ENCODE measurements at regions not wholly inside any gene's neighbourhood (a gene's known extent, or its start where the extent isn't known, plus 50 kb on each side); places are given as distances from the start of the nearest gene placed in this dataset.

DNA sequence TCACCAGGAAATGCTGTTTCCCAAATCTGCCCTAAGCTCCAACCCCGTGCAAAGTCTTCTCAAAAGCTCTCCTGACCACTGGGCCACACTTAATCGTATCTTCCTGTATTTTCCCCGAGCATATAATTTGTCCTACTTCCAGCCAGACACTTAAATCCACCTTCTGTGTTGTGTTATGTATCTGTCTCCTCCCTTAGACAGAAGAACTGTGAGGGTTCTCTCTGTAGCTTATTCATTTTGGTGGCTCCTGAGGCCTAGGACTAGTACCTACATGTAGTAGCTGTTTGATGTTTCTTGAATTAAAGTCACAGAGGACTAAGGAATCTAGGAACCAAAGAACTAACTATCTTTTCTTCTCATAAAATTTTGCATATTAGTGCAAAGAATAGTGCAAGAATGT, 292.6 kb downstream of the ALDH8A1 start:
- CTCF ChIA-PET: interaction anchor here (1.4 to 3.0 kb wide), 2 partner anchors 17 to 479 kb away, joined by 5 to 16 read pairs; no protein-coding TSS in a partner anchor
- FAIRE-seq (no peak), DNase-seq (ENCODE audit: low read depth, low spot score) (no peak)
- dilution Hi-C loops (cut with MboI; ENCODE audit: extremely low pct_ligation_motif_present, low sequenced_read_pairs) (no loop called here), intact Hi-C loops (cut with micrococcal nuclease) (loop anchor here (5.0 kb wide), 2 partner anchors 165 to 770 kb away; no protein-coding TSS in a partner anchor)
- no peaks in the 10 kb centered on the region for H3K79me2 ChIP-seq (ENCODE audit: control insufficient read depth, insufficient read depth, low read length)
- no peaks in the 10 kb centered on the region for H3K9me1 ChIP-seq (replicated peaks; ENCODE audit: control insufficient read depth, extremely low read depth, insufficient read depth, low read length)
- POLR2A ChIA-PET: interaction anchor here (0.6 kb wide), 2 partner anchors 30 to 83 kb away, joined by 3 to 4 read pairs; no protein-coding TSS in a partner anchor
- no peak overlapping the region for H3K4me3 ChIP-seq (replicated peaks in 1 of 3; ENCODE audit: insufficient read depth in 1 of 3, low read depth in 1 of 3, low read length in 3 of 3)
- no peak overlapping the region for H3K4me2 ChIP-seq (ENCODE audit: insufficient read depth, low read length)
- no peaks in the 10 kb centered on the region for H3K36me3 ChIP-seq (ENCODE audit: control insufficient read depth in 2 of 2, extremely low read depth in 1 of 2, insufficient read depth in 2 of 2, low read length in 2 of 2)
- no peaks in the 10 kb centered on the region for H3K9me3 ChIP-seq (replicated peaks; ENCODE audit: control insufficient read depth, insufficient read depth, low read length)
- no peak for TF ChIP-seq POLR2AphosphoS5 (IDR thresholded peaks at IDR 0.05; ENCODE audit: insufficient read depth, low read depth, low read length)
- H3K4me1 ChIP-seq (ENCODE audit: control insufficient read depth, extremely low read depth, insufficient read depth, low read length): peaks cover 4% of the 10 kb centered on the region
- no peak overlapping the region for H3K27ac ChIP-seq (ENCODE audit: insufficient read depth, low read depth, low read length)
- no peak overlapping the region for H3K9ac ChIP-seq (replicated peaks; ENCODE audit: extremely low read depth, insufficient read depth, low read length)
- no TSS peak for BruUV-seq (replicated peaks)
- no peaks in the 10 kb centered on the region for H3K27me3 ChIP-seq (ENCODE audit: control insufficient read depth in 2 of 2, insufficient read depth in 2 of 2, low read length in 2 of 2)
- no peaks in the 10 kb centered on the region for H4K20me1 ChIP-seq (replicated peaks; ENCODE audit: control insufficient read depth, extremely low read depth, insufficient read depth, low read length)
- H2AFZ ChIP-seq (ENCODE audit: low read depth, low read length): no peak overlapping the region

DNA sequence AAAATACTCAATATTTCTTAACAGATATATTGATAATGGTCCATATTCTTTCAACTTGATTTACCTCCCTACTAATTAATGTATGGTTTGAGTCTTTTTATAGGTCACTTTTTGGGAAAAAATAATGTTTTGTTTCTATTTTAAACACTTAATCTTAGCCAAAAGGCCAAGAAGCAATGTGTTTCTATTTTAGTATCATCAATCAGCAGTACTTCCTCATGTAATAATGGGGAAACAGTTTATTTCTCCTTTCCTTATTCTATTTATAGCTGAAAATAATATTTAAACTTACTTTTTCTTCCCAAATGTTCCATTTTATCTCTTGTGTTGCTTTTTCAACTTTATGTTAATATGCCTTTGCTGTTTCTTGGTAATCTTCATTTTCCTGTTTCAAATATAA, 295.1 kb downstream of the ALDH8A1 start:
- TF ChIP-seq POLR2AphosphoS5 (IDR thresholded peaks at IDR 0.05; ENCODE audit: insufficient read depth, low read depth, low read length) (no peak), GATA2 (IDR thresholded peaks at IDR 0.05; ENCODE audit: insufficient read depth, insufficient read length, low read depth, low read length) (no peak), FOS (IDR thresholded peaks at IDR 0.05; ENCODE audit: borderline replicate concordance, insufficient read depth, low read length) (no peak), EZH2 (IDR thresholded peaks at IDR 0.05; ENCODE audit: borderline replicate concordance, low read depth, low read length, severe bottlenecking) (no peak), JUN (IDR thresholded peaks at IDR 0.05; ENCODE audit: borderline replicate concordance, insufficient read depth, insufficient read length, low read depth) (no peak), POLR2A (IDR thresholded peaks at IDR 0.05; ENCODE audit: low read depth, low read length) (no peak), MYC (IDR thresholded peaks at IDR 0.05; ENCODE audit: low read depth, low read length) (no peak)
- TF ChIP-seq, protein P1, sequence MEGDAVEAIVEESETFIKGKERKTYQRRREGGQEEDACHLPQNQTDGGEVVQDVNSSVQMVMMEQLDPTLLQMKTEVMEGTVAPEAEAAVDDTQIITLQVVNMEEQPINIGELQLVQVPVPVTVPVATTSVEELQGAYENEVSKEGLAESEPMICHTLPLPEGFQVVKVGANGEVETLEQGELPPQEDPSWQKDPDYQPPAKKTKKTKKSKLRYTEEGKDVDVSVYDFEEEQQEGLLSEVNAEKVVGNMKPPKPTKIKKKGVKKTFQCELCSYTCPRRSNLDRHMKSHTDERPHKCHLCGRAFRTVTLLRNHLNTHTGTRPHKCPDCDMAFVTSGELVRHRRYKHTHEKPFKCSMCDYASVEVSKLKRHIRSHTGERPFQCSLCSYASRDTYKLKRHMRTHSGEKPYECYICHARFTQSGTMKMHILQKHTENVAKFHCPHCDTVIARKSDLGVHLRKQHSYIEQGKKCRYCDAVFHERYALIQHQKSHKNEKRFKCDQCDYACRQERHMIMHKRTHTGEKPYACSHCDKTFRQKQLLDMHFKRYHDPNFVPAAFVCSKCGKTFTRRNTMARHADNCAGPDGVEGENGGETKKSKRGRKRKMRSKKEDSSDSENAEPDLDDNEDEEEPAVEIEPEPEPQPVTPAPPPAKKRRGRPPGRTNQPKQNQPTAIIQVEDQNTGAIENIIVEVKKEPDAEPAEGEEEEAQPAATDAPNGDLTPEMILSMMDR (IDR thresholded peaks at IDR 0.05; ENCODE audit: extremely low read depth in 1 of 2, insufficient read depth in 1 of 2, low read depth in 1 of 2, low read length in 2 of 2): no peak
- TF ChIP-seq, protein P2, sequence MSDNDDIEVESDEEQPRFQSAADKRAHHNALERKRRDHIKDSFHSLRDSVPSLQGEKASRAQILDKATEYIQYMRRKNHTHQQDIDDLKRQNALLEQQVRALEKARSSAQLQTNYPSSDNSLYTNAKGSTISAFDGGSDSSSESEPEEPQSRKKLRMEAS (IDR thresholded peaks at IDR 0.05; ENCODE audit: insufficient read depth, insufficient read length): no peak
- no peaks in the 10 kb centered on the region for H4K20me1 ChIP-seq (replicated peaks; ENCODE audit: control insufficient read depth, extremely low read depth, insufficient read depth, low read length)
- H2AFZ ChIP-seq (ENCODE audit: low read depth, low read length): no peak overlapping the region
- H3K79me2 ChIP-seq (ENCODE audit: control insufficient read depth, insufficient read depth, low read length): no peaks in the 10 kb centered on the region
- H3K9me3 ChIP-seq (replicated peaks; ENCODE audit: control insufficient read depth, insufficient read depth, low read length): no peaks in the 10 kb centered on the region
- no peaks in the 10 kb centered on the region for H3K9me1 ChIP-seq (replicated peaks; ENCODE audit: control insufficient read depth, extremely low read depth, insufficient read depth, low read length)
- POLR2A ChIA-PET: no interaction called here
- BruUV-seq (replicated peaks): no TSS peak
- DNase-seq (ENCODE audit: low read depth, low spot score): no peak
- intact Hi-C loops (cut with micrococcal nuclease): loop anchor here (5.0 kb wide), 2 partner anchors 168 to 773 kb away; no protein-coding TSS in a partner anchor
- CTCF ChIA-PET: interaction anchor here (1.7 to 3.0 kb wide), 2 partner anchors 14 to 168 kb away, joined by 5 to 16 read pairs; no protein-coding TSS in a partner anchor
- no peak overlapping the region for H3K4me2 ChIP-seq (ENCODE audit: insufficient read depth, low read length)
- H3K4me3 ChIP-seq (replicated peaks in 1 of 3; ENCODE audit: insufficient read depth in 1 of 3, low read depth in 1 of 3, low read length in 3 of 3): no peak overlapping the region
- peaks cover 4% of the 10 kb centered on the region for H3K4me1 ChIP-seq (ENCODE audit: control insufficient read depth, extremely low read depth, insufficient read depth, low read length)
- FAIRE-seq: no peak
- H3K27ac ChIP-seq (ENCODE audit: insufficient read depth, low read depth, low read length): no peak overlapping the region
- no peak overlapping the region for H3K9ac ChIP-seq (replicated peaks; ENCODE audit: extremely low read depth, insufficient read depth, low read length)
- H3K36me3 ChIP-seq (ENCODE audit: control insufficient read depth in 2 of 2, extremely low read depth in 1 of 2, insufficient read depth in 2 of 2, low read length in 2 of 2): no peaks in the 10 kb centered on the region
- dilution Hi-C loops (cut with MboI; ENCODE audit: extremely low pct_ligation_motif_present, low sequenced_read_pairs): no loop called here
- no peaks in the 10 kb centered on the region for H3K27me3 ChIP-seq (ENCODE audit: control insufficient read depth in 2 of 2, insufficient read depth in 2 of 2, low read length in 2 of 2)

All from endothelial cell of umbilical vein (primary cell).